Heart left ventricle (tissue), 16 donors: ENCODE measurements at regions not wholly inside any gene's neighbourhood (a gene's known extent, or its start where the extent isn't known, plus 50 kb on each side); places are given as distances from the start of the nearest gene placed in this dataset.
"Not testable (repeated sequence)": the region's sequence is repeated elsewhere in the genome, so short reads cannot be mapped to it uniquely, and the experiment has no call there.

ENCODE experiments used
- ATAC-seq, 4 donors: fragments of 200-7000 bp; cut with Tn5 transposase; one replicate each; pipeline ENCODE4 v1.9.1; 2020 to 2022; ENCODE audit warnings: moderate library complexity in 4 of 4, mild to moderate bottlenecking in 3 of 4, moderate number of reproducible peaks in 1 of 4
- DNase-seq, 5 donors: peaks; one replicate each; pipeline ENCODE4 v3.0.0-alpha.2; 2020
- H3K27ac ChIP-seq, 12 donors: fragments of 200-600 bp; sonication (generic) in 4 of 12; one replicate each; pipeline versions ENCODE4 v1.5.0 to v1.8.0; 2016 to 2022; ENCODE audit warnings: mild to moderate bottlenecking in 2 of 12
- H3K27me3 ChIP-seq, 9 donors: fragments of 200-600 bp; sonication (generic) in 2 of 9; one replicate each; pipeline versions ENCODE4 v1.5.1 to v1.8.0; 2016 to 2022; ENCODE audit warnings: mild to moderate bottlenecking in 3 of 9
- H3K36me3 ChIP-seq, 9 donors: fragments of 200-600 bp; sonication (generic) in 2 of 9; one replicate each; pipeline versions ENCODE4 v1.5.0 to v1.8.0; 2018 to 2022; ENCODE audit warnings: mild to moderate bottlenecking in 2 of 9
- H3K4me1 ChIP-seq, 12 donors: fragments of 200-600 bp; sonication (generic) in 4 of 12; one replicate each; pipeline versions ENCODE4 v1.5.0 to v1.8.0; 2016 to 2022; ENCODE audit warnings: mild to moderate bottlenecking in 3 of 12
- H3K4me3 ChIP-seq, 12 donors: fragments of 200-600 bp; sonication (generic) in 4 of 12; one replicate each; pipeline versions ENCODE4 v1.5.0 to v1.8.0; 2017 to 2022; ENCODE audit warnings: mild to moderate bottlenecking in 9 of 12, moderate library complexity in 4 of 12
- H3K9me3 ChIP-seq, 12 donors: fragments of 200-600 bp; sonication (generic) in 4 of 12; one replicate each; pipeline versions ENCODE4 v1.5.0 to v1.8.0; 2016 to 2022; ENCODE audit warnings: mild to moderate bottlenecking in 1 of 12
- POLR2A ChIP-seq, 2 donors: fragments of 450-650 bp; IDR thresholded peaks; one replicate each; pipeline ENCODE4 v1.6.1; 2017; ENCODE audit warnings: antibody characterized with exemption in 2 of 2, mild to moderate bottlenecking in 2 of 2, moderate library complexity in 2 of 2
- WGBS, 4 donors: extraction: QIAGEN DNeasy Blood & Tissue Kit in 2 of 4; methylation state at CpG; one replicate each; pipeline versions ENCODE4 v1.1.5 to v1.1.7; 2013 to 2018; 5-methylcytosine and 5-hydroxymethylcytosine counted together
- intact Hi-C, 10 donors: fragments of 100-400 bp; cut with DNase I; formaldehyde crosslinking; loops; one replicate each; pipeline versions ENCODE4 v1.11.1 to v1.14.2; 2022
- TF ChIP-seq, protein P1 (sequence below), 12 donors: fragments of 200-600 bp; sonication (generic) in 4 of 12; IDR thresholded peaks; one replicate each; pipeline versions ENCODE4 v1.5.0 to v1.8.0; 2018 to 2022; ENCODE audit warnings: antibody characterized with exemption in 12 of 12, mild to moderate bottlenecking in 5 of 12
- donor health status: ischemic (EF 13 %, LVEDD 7.1; RV severe dilation, severe dysfunction).
- donor health status: healthy with polysubstance abuse.
- donor health status: DM: no; HTN: yes; CAD: no.
- donor health status: DM: no; HTN: no; CAD: no.
- donor health status: ischemic (EF 25% LVEDD 6.9; RV normal size, moderate dysfunction).
- donor health status: ischemic (EF 25% LVEDD 5.7; RV mildly dilated, moderate dysfunction).
- donor health status: healthy.
- donor health status: DM: yes; HTN: yes; CAD: no.
- donor health status: ischemic (EF 35%, LVEDD 5.7; RV mildly dilated, moderate dysfunction).
- donor health status: nonischemic (EF 11% LVEDD 7.7; RV severe dilation, severe dysfunction).
- donor health status: DM: yes; HTN: yes; CAD: no.
- donor health status: PGD.
- donor health status: ischemic (EF 29% LVEDD 5.4; RV normal size, mild dysfunction).
- donor health status: nonischemic (EF 23%, LVEDD 6.1; RV moderate dilation, normal function).

DNA sequence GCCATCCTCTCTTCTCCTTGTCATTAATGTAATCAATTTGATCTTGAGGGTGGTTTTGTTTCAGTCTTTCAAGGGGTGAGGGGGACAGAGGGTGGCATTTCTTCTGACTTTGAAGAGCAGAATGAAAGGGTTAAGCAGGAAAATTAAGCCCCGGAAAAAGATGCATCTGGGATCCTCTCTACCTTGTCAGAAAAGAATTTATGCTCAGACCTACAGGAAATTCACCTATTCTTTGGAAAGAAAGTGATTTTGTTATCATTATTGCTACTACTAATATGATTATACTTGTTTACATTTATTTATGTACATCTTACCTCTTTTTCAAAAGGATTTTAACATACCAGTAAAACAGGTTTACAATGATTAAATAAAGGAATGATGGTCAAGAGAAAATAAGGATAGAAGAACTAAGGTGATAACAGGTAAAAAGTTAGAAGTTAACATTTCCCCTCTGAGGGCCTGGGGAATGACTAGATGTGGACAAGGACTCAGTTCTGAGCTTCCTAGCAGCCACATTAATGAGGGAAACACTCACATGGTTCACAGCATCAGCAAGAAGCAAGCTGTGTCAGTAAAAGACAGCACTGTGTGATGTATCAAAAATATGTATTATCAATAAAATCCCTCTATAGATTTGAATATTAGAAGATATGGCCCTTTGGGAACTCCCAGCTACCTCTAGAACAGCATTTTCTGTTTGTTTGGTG, 151.4 kb downstream of the MYCN start:
- no peak overlapping the region for H3K4me3 ChIP-seq
- H3K27ac ChIP-seq: no peak overlapping the region
- H3K27me3 ChIP-seq: no peaks in the 10 kb centered on the region
- H3K4me1 ChIP-seq: peaks cover 0 to 8% (median 0%) of the 10 kb centered on the region in 12 donors
- no peak for DNase-seq
- TF ChIP-seq, protein P1, sequence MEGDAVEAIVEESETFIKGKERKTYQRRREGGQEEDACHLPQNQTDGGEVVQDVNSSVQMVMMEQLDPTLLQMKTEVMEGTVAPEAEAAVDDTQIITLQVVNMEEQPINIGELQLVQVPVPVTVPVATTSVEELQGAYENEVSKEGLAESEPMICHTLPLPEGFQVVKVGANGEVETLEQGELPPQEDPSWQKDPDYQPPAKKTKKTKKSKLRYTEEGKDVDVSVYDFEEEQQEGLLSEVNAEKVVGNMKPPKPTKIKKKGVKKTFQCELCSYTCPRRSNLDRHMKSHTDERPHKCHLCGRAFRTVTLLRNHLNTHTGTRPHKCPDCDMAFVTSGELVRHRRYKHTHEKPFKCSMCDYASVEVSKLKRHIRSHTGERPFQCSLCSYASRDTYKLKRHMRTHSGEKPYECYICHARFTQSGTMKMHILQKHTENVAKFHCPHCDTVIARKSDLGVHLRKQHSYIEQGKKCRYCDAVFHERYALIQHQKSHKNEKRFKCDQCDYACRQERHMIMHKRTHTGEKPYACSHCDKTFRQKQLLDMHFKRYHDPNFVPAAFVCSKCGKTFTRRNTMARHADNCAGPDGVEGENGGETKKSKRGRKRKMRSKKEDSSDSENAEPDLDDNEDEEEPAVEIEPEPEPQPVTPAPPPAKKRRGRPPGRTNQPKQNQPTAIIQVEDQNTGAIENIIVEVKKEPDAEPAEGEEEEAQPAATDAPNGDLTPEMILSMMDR (IDR thresholded peaks at IDR 0.05): no peak
- no peak for TF ChIP-seq POLR2A (IDR thresholded peaks at IDR 0.05)
- no peak for ATAC-seq
- WGBS, 4 donors: 59 to 69% (median 66%) methylated on average over 1 of the region's 1 CpG
- intact Hi-C loops: no loop called here
- no peaks in the 10 kb centered on the region for H3K36me3 ChIP-seq
- no peaks in the 10 kb centered on the region for H3K9me3 ChIP-seq

DNA sequence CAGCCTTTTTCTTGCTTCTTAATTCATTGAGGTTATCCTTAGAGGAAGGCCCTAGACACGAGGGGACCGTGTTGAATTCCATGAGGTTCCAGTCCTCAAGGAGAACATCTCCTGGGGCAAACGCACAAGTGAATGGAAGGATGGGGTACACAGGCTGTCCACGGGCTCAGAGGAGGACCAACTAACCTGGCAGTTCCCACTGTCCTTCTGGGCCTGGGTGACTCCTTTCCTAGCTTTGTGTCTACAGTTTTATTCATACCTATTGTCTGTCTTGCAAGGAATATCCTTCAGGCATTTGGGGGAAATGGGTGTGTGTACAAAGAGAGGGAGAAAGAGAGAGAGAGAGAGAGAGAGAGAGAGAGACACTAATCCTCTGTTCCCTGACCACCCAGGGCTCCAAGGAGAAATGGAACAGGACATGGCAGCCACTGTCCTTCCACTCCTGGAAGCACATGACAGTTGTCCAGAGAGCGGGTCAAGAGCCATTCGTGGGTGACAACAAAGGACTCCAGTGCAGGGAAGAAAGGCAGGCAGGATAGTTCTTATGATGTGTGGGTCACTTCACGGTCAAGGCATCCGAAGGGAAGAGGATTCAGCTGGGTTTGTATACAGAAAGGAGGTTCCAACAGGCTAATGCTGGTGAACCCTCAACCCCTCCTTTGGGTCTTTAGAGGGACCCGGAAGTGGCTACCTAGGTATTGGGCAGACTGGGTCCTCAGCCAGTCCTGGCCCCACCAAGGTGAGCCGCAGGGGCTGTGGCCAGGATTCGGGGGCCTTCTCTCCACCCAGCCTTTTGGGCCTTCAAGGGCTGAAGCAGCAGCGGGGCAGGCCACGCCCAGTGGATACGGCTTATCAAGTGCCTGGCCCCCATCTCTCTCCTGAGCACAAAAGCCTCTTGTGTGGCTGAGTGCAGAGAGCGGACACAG, 150.6 kb downstream of the MYCN start:
- intact Hi-C loops: no loop called here
- H3K4me3 ChIP-seq: no peak overlapping the region
- 76 to 86% (median 86%) methylated on average over 13 to 15 of the region's 15 CpGs for WGBS, 4 donors
- DNase-seq: no peak
- H3K27ac ChIP-seq: no peak overlapping the region
- H3K36me3 ChIP-seq: no peaks in the 10 kb centered on the region
- no peaks in the 10 kb centered on the region for H3K27me3 ChIP-seq
- ATAC-seq: no peak
- no peak for TF ChIP-seq POLR2A (IDR thresholded peaks at IDR 0.05)
- TF ChIP-seq, protein P1 (IDR thresholded peaks at IDR 0.05): no peak
- peaks cover 0 to 8% (median 0%) of the 10 kb centered on the region in 12 donors for H3K4me1 ChIP-seq
- H3K9me3 ChIP-seq: no peaks in the 10 kb centered on the region

DNA sequence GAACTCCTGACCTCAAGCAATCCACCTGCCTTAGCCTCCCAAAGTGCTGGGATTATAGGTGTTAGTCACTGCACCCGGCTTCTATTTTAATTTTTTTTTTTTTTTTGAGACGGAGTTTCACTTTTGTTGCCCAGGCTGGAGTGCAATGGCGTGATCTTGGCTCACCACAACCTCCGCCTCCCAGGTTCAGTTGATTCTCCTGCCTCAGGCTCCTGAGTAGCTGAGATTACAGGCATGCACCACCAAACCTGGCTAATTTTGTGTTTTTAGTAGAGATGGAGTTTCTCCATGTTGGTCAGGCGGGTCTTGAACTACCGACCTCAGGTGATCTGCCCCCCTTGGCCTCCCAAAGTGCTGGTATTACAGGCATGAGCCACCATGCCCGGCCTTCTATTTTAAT, 149.1 kb downstream of the MYCN start:
- intact Hi-C loops, H3K9me3 ChIP-seq, H3K4me3 ChIP-seq, H3K4me1 ChIP-seq, H3K27me3 ChIP-seq, H3K27ac ChIP-seq, DNase-seq, H3K36me3 ChIP-seq, ATAC-seq: not testable (repeated sequence)
- WGBS, 4 donors: 88 to 94% (median 92%) methylated on average over 7 of the region's 7 CpGs

DNA sequence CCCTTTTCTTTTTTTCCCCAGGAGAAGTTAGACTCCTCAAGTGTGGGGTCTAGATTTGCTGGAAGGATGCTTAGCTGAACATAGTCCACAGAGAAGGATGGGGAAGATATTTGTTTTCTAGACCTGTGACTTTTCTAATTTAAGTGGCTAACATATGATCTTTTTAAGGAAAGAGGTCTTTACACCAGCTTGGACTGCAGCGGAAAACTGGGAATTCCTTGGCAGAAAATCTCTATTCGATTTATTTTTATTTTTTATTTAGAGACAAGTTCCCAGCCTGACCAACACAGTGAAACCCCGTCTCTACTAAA, 148.4 kb downstream of the MYCN start:
- Histone ChIP-seq H3K9me3 (no peaks in the 10 kb centered on the region), H3K4me3 (no peak overlapping the region), H3K36me3 (no peaks in the 10 kb centered on the region), H3K27me3 (peaks cover 0 to 4% (median 0%) of the 10 kb centered on the region in 9 donors), H3K27ac (no peak overlapping the region), H3K4me1 (peaks cover 0 to 2% (median 0%) of the 10 kb centered on the region in 12 donors)
- no peak for TF ChIP-seq POLR2A (IDR thresholded peaks at IDR 0.05)
- TF ChIP-seq, protein P1 (IDR thresholded peaks at IDR 0.05): no peak
- ATAC-seq (no peak), DNase-seq (no peak)
- intact Hi-C loops: no loop called here
- WGBS, 4 donors: 78 to 94% (median 86%) methylated on average over 3 of the region's 3 CpGs
